GM18873 (cell line): ENCODE measurements at regions not wholly inside any gene's neighbourhood (a gene's known extent, or its start where the extent isn't known, plus 50 kb on each side); places are given as distances from the start of the nearest gene placed in this dataset.
"Not testable (repeated sequence)": the region's sequence is repeated elsewhere in the genome, so short reads cannot be mapped to it uniquely, and the experiment has no call there.

Source experiments
- ATAC-seq: cut with Tn5 transposase; IDR thresholded peaks from one replicate; pipeline ENCODE4 v1.9.1; 2021; ENCODE audit warnings: mild to moderate bottlenecking, moderate library complexity, moderate number of reproducible peaks; ENCODE audit not compliant: unreplicated experiment, low FRiP score

DNA sequence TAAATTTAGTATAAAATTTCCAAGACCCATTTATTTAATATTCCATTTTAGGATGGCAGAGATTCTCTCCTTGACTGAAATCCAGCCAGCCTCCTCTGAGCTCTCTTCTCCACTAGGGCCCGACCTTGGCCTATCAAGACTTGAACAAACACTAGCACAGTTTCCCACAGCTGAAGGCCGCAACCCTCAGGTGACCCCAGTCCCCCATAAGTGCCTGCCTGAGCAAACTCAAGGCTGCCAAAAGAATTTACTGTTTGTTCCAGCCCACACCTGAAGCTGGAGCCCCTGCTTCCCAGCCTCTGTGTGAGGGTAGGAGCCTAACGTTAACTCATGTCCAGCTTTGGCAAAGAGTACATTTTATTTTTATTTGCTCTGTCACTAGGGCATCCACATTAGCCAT is 629.0 kb upstream of the ZFP42 start:
- ATAC-seq = no peak

- no peak for ATAC-seq
Measured at GRCh38 chr4:187370918-187371317, 624.7 kb upstream of the ZFP42 start.

DNA sequence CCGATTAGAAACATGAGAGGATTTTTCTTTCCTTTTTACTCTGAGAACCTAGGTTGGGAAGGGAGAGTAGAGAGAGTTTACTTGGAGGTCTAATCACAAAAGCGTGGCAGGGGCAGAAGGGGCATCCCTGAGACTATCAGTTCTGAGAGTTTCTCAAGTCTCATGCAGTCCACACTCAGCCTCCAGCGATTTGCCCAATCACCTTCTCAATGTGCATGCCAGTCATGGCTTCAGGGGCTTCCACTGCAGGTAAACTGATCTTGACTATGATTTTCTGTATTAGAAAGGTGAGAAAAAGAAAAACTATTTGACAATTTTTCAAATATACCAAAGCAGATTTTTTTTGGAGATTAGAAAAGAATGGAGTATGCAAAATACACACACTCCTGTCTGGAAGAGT is 617.1 kb upstream of the ZFP42 start:
- ATAC-seq = no peak

DNA sequence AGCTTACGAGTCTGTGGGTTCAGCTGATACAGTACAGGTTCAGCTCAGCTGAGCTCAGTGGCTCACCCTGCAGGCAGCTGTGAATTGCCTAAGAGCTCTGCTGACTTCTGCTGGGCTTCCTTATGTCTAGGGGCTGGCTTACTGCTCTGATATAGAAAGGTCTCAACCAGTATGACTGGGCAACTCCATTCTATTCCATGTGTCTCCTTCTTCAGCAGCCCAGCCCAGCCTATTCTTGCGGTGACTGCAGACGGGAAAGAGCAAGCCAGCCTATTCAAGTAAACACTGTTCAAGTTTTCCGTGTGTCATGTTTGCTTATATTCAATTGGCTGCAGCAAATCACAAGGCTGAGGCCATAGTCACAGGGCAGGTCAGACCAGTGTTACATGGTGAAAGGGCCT is 615.4 kb upstream of the ZFP42 start:
- ATAC-seq = no peak

- ATAC-seq = no peak
Measured at GRCh38 chr4:187383181-187383580, 612.4 kb upstream of the ZFP42 start.

DNA sequence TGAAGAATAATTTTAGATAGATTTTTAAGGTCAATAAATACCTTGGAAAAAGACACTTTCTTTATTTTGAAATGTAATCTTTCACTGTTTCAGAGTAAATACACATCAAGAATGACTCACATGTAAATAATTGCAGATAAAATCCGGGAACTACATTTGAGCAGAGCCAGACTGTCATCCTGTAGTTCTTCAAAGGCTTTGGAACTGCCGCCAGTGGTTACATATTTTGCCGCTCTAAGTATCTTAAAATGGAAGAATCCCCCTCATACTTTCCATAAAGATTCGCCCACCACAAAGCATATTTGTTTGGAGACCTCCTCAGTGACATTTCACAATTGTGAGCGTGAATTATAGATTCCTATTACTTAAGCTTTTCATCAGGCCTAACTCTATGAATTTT is 607.8 kb upstream of the ZFP42 start:
- no peak for ATAC-seq

DNA sequence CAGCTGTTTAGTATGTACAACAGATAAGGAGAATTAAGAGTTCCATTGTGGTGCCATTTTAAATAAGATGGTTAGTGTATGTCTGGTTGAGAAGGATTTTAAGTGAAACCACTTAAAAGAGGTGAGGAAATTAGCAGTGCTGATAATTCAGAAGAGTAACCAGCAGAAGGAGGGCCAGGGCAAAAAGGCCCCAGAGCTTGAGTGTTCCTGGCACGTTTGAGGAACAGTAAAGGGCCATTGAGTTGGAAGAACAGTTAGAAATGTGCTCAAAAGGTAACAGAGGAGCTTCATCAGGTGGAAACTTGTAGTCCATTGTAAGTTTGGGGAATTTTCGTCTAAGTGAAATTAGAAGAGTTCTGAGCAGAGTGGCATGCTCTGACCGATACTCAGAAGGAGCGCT is 606.2 kb upstream of the ZFP42 start:
- ATAC-seq = no peak

DNA sequence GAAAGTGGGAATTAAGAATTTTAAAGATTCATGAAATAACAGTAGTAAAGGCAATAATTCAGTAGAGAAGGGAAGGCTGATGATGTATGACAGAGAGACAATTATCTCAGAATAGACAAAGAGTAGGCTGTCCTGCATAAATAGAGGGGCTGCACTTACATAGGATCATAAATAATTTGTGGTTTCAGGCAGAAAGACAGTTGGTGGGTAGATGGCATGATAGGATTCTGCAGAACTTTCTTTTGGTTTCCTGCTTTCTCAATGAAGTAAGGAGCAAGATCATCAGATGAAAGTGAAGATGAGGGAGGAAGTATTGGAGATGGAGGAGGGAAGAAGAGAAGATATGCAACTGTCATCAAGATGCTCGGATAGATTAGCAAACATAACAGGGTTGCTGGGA is 604.9 kb upstream of the ZFP42 start:
- ATAC-seq = no peak

- ATAC-seq = no peak
Measured at GRCh38 chr4:187393531-187394344, 601.8 kb upstream of the ZFP42 start.

- no peak for ATAC-seq
Measured at GRCh38 chr4:187396106-187396505, 599.5 kb upstream of the ZFP42 start.

DNA sequence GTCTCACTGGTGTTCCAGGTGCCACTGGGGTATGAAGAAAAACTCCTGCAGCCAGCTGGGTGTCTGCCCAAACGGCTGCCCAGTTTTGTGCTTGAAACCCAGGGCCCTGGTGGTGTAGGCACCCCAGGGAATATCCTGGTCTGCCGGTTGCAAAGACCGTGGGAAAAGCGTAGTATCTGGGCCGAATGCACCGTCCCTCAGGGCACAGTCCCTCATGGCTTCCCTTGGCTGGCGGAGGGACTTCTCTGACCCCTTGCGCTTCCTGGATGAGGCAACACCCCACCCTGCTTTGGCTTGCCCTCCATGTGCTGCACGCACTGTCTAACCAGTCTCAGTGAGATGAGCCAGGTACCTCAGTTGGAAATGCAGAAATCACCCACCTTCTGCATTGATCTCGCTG is 587.1 kb upstream of the ZFP42 start:
- ATAC-seq = not testable (repeated sequence)

- ATAC-seq = no peak
Measured at GRCh38 chr4:187413564-187414358, 581.8 kb upstream of the ZFP42 start.

DNA sequence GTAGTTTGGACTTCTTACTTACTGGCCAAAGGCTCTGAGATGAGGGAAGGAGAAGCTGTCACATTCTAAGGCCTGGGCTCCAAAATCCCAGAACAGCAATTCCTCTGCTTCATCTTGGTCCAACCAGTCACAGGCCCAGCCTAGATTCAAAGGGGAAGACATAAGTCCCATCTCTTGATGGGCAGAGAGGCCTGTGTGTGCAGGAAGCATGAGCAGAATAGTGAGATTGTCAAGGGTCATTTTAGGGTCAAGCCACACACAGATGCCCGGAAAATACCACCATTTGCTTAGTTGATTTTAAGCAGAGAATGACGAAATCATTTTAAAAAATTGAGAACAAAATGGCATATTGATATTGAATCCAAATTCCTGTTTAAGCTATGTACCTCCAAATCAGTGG is 580.9 kb upstream of the ZFP42 start:
- no peak for ATAC-seq

DNA sequence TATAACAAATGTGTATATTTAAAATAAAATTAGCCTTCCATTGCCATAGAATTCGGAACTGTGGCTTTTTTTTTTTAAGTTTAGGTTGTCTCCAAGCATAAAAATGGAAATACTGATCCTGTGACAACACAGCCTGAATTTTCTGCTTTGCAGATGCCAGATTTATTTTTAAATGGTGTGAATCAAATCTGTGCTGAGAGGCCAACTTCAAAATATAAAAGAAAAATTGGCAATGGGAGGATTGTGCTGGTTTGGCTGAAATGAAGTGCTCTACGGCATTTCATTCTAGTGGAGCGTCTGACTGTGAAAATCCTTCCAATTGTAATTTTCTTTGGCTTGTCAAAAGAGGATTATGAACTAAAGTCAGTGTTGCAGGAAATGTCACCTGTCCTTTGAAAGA is 580.3 kb upstream of the ZFP42 start:
- no peak for ATAC-seq

- ATAC-seq = no peak
Measured at GRCh38 chr4:187416216-187416615, 579.4 kb upstream of the ZFP42 start.

GRCh38 chr4:187417721-187418120 is 577.9 kb upstream of the ZFP42 start:
- ATAC-seq = no peak

DNA sequence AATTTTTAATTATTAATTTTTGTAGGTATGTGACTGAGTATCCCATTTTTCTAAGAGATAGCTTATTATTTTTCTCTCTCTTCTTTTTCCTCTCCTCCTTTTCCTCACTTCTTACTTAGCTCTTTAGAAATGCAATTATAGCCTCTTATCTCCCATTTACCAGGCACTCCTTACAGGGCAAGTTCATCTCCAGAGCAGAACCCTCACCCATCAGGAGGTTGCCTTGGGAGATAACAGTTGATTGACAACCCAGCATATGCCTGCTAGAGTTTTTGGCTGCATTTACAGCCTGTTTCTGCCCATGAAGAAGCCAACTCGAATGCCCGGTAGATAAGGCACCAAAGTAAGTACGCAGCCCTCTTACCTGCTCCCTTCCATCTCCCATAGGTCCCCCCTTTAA is 572.9 kb upstream of the ZFP42 start:
- ATAC-seq = no peak

DNA sequence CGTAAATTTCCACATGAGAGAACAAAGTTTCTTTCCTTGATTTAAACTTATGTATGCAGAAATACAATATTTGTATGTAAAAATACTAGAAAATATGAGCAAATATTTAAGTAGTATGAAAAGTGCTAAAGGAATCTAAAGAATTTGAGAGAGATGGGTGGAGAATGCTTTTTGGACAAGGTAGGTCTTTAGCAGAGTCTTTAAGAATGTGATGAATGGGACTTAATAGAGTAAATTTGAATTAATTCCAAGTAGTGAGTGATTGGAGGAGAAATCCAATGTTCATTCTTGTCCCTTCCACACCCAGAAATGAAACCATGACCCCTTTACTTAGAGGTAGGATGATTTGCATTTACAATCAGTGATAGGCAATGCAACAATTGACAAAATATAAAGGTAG is 570.9 kb upstream of the ZFP42 start:
- ATAC-seq = no peak

DNA sequence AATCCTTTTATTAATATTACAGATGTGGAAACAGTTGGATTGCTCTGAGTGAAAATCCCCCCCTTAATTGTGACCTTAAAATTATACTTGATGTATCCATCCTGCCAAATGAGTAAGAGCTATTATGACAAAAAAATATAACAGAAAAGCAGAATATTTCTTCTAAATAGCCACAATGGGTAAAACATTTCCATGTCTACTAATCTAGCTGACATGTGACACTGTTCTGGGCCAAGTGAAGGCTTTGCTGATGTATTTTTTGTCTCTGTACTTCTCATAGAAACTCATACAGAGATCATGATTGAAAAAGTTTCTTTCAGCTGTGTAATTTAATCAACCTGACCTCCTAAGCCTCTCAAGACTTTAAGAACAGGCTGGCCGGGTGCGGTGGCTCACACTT is 569.1 kb upstream of the ZFP42 start:
- ATAC-seq = no peak

GRCh38 chr4:187432310-187432709 is 563.3 kb upstream of the ZFP42 start:
- ATAC-seq = no peak

GRCh38 chr4:187433141-187433540 is 562.4 kb upstream of the ZFP42 start:
- ATAC-seq = no peak

GRCh38 chr4:187436251-187436650 is 559.3 kb upstream of the ZFP42 start:
- no peak for ATAC-seq
